ENCODE measurements at regions not wholly inside any gene's neighbourhood (a gene's known extent, or its start where the extent isn't known, plus 50 kb on each side); places are given as distances from the start of the nearest gene placed in this dataset.

DNA sequence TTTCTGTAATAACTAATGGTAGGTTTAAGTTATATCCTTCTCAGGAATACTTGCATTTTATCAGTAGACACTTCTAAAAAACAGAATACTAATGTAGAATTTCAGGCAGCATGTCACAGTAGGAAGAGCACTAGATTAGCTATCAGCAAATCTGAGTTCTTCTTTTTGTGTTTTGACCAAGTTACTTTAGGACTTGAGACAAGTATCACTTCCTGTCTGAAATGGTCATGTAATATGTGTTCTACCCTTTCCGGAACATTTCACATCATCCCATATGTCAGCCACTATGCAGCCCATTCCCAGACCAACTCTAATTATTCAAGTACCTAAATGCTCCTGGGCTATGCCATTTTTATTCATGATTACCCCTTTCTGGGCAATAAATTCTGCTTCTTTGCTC lies 401.8 kb upstream of the RPS6KA3 start:
- TF ChIP-seq Cebpa-rat (IDR thresholded peaks at IDR 0.05): no peak
- H3K9me3 ChIP-seq (replicated peaks in 1 of 11): no peaks in the 10 kb centered on the region
- no peak overlapping the region for H3K4me3 ChIP-seq
- peaks cover 0 to 22% (median 0%) of the 10 kb centered on the region in 10 experiments; a peak in 8 of 20 replicates for H3K4me1 ChIP-seq
- H3K9ac ChIP-seq: no peak overlapping the region
- H3K27ac ChIP-seq: peak overlapping the region in 2 of 11 experiments; percentile 16 to 33; a peak in 2 of 22 replicates
- H3K4me2 ChIP-seq: peak overlapping the region in 4 of 11 experiments; percentile 11 to 78 (median 60); a peak in 7 of 22 replicates
- no peaks in the 10 kb centered on the region for H4K20me1 ChIP-seq
- H3K36me3 ChIP-seq: no peaks in the 10 kb centered on the region
- H3K27me3 ChIP-seq: no peaks in the 10 kb centered on the region

DNA sequence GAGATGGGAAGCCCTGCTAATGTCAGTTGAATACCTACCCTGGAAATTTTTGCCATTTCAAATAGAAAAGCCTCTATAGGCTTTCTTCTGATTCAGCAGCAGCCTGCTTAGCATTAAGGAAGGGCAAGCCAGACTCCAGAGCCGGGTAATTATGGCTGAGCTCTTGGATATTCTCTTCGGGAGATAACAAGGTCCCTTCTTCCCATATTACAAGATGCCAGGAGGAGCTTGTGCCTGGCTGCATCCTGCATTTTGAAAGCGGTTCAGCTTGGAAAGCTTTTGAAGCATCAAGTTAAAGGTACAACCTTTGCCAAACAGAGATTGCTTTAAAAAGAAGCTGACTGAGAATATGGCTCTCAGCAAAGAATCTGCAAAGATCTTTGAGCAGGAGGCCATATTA lies 399.6 kb upstream of the RPS6KA3 start:
- no peaks in the 10 kb centered on the region for H3K9me3 ChIP-seq (replicated peaks in 1 of 11)
- no peaks in the 10 kb centered on the region for H3K27me3 ChIP-seq
- H3K4me3 ChIP-seq: no peak overlapping the region
- H3K9ac ChIP-seq: no peak overlapping the region
- H3K4me1 ChIP-seq: peaks cover 0 to 22% (median 0%) of the 10 kb centered on the region in 10 experiments; a peak in 8 of 20 replicates
- H4K20me1 ChIP-seq: no peaks in the 10 kb centered on the region
- H3K36me3 ChIP-seq: no peaks in the 10 kb centered on the region
- TF ChIP-seq Cebpa-rat (IDR thresholded peaks at IDR 0.05): no peak
- no peak overlapping the region for H3K27ac ChIP-seq
- H3K4me2 ChIP-seq: no peak overlapping the region

DNA sequence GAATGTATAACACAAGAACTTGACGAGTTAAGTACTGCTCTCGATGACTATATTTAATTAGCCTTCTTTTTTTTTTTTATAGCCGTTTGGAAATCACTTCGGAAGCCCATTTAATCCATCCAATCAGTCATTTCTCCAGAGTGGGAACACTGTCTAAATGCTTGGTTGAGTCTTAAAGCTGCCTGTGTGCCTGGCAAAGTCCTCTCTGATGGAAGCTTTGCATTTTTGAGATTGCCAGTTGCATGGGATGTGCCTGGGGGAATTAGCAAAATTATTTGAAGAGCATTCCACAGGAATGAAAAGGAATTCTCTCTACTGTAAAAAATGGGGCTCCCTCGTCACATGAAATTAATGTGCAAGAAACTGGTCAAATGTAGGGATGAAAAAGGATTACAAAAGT lies 398.8 kb upstream of the RPS6KA3 start:
- no peak overlapping the region for H3K27ac ChIP-seq
- no peak overlapping the region for H3K4me3 ChIP-seq
- H3K9ac ChIP-seq: no peak overlapping the region
- no peaks in the 10 kb centered on the region for H3K36me3 ChIP-seq
- no peaks in the 10 kb centered on the region for H3K27me3 ChIP-seq
- no peaks in the 10 kb centered on the region for H4K20me1 ChIP-seq
- no peak overlapping the region for H3K4me2 ChIP-seq
- no peaks in the 10 kb centered on the region for H3K9me3 ChIP-seq (replicated peaks in 1 of 11)
- peaks cover 0 to 22% (median 0%) of the 10 kb centered on the region in 10 experiments; a peak in 8 of 20 replicates for H3K4me1 ChIP-seq
- TF ChIP-seq Cebpa-rat (IDR thresholded peaks at IDR 0.05): no peak

DNA sequence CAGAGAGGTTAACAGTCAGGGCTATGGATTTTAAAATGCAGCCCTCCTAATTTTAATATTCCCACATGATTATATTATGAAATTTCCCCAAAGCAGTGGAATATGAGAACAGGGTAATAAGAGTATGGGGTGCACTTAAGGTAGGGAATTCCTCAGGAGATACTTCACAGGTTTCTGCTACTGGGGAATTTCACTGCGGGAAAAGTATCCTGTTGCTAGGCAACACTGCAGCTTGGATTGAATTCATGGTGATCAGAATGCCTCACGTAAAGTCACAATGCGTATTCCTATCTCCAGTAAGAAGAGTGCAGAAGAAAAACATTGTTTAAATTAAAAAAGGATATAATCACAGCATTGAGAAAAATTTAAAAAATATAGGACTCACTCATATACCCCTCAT lies 398.1 kb upstream of the RPS6KA3 start:
- H3K9ac ChIP-seq: no peak overlapping the region
- H4K20me1 ChIP-seq: no peaks in the 10 kb centered on the region
- H3K4me3 ChIP-seq: no peak overlapping the region
- H3K9me3 ChIP-seq (replicated peaks in 1 of 11): no peaks in the 10 kb centered on the region
- no peak for TF ChIP-seq Cebpa-rat (IDR thresholded peaks at IDR 0.05)
- H3K27me3 ChIP-seq: no peaks in the 10 kb centered on the region
- no peak overlapping the region for H3K4me2 ChIP-seq
- no peak overlapping the region for H3K27ac ChIP-seq
- peaks cover 0 to 22% (median 0%) of the 10 kb centered on the region in 10 experiments; a peak in 8 of 20 replicates for H3K4me1 ChIP-seq
- no peaks in the 10 kb centered on the region for H3K36me3 ChIP-seq

DNA sequence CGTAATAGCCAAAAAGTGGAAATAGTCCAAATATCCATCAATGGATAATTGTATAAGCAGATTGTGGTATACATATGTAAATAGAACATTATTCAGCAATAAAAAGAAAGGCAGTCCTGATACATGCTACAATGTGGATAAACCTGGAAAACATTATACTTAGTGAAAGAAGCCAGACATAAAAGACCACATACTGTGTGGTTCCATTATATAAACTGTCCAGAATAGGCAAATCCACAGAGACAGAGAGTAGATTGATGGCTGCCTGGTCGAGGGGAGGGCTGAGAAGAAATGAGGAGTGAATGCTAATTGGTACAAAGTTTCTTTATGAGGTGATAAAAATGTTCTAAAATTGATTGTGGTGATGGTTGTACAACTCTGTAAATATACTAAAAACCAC lies 397.4 kb upstream of the RPS6KA3 start:
- Histone ChIP-seq H3K9ac (no peak overlapping the region), H3K36me3 (no peaks in the 10 kb centered on the region), H3K9me3 (replicated peaks in 1 of 11) (no peaks in the 10 kb centered on the region), H3K4me1 (peaks cover 0 to 19% (median 0%) of the 10 kb centered on the region in 10 experiments; a peak in 8 of 20 replicates), H4K20me1 (no peaks in the 10 kb centered on the region), H3K4me2 (no peak overlapping the region), H3K27ac (no peak overlapping the region), H3K4me3 (no peak overlapping the region), H3K27me3 (no peaks in the 10 kb centered on the region)
- no peak for TF ChIP-seq Cebpa-rat (IDR thresholded peaks at IDR 0.05)

DNA sequence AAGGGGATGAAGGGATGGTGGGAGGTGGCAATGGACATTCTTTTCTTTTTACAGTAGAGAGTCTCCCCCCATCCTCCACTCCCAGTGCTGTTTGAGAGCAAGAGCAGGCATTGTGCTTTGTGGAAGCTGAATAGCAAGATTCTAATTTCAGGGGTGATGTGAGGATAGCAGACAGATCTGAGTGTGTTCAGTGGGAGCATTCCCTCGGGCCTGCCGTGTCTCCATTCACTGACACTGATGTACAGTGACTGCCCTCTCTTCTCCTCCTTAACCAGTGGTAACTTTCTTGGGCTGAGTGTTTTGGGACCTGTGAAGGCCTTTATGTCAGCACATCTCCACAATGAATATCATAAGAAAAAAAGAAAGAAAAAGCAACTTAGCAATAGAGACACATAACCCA lies 396.6 kb upstream of the RPS6KA3 start:
- Histone ChIP-seq H4K20me1 (no peaks in the 10 kb centered on the region), H3K4me3 (no peak overlapping the region), H3K36me3 (no peaks in the 10 kb centered on the region), H3K27ac (no peak overlapping the region), H3K4me2 (no peak overlapping the region), H3K9ac (no peak overlapping the region), H3K27me3 (no peaks in the 10 kb centered on the region), H3K4me1 (peaks cover 0 to 11% (median 0%) of the 10 kb centered on the region in 10 experiments; a peak in 7 of 20 replicates), H3K9me3 (replicated peaks in 1 of 11) (no peaks in the 10 kb centered on the region)
- no peak for TF ChIP-seq Cebpa-rat (IDR thresholded peaks at IDR 0.05)

DNA sequence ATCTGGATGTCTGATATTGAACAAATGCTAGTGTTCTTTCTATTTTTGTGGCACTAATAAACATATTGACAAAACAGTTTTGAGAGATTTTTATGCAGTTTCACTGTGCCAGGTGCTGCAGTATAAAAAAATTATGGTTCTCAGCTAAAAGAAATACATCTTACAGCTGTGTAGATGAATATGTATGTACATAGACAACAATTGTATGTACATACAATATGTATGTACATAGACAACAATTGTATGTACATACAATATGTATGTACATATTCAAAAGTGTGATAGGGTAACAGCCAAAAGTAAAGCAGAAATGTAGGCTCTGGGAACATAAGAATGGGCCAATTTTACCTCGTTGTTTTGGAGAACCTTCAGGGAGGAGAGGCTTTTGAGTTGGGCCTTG lies 390.0 kb upstream of the RPS6KA3 start:
- Histone ChIP-seq H3K4me2 (no peak overlapping the region), H3K9ac (no peak overlapping the region), H3K27me3 (no peaks in the 10 kb centered on the region), H3K27ac (no peak overlapping the region), H3K9me3 (replicated peaks in 1 of 11) (no peaks in the 10 kb centered on the region), H3K4me1 (no peaks in the 10 kb centered on the region), H3K4me3 (no peak overlapping the region), H4K20me1 (no peaks in the 10 kb centered on the region), H3K36me3 (no peaks in the 10 kb centered on the region)
- TF ChIP-seq Cebpa-rat (IDR thresholded peaks at IDR 0.05): no peak

DNA sequence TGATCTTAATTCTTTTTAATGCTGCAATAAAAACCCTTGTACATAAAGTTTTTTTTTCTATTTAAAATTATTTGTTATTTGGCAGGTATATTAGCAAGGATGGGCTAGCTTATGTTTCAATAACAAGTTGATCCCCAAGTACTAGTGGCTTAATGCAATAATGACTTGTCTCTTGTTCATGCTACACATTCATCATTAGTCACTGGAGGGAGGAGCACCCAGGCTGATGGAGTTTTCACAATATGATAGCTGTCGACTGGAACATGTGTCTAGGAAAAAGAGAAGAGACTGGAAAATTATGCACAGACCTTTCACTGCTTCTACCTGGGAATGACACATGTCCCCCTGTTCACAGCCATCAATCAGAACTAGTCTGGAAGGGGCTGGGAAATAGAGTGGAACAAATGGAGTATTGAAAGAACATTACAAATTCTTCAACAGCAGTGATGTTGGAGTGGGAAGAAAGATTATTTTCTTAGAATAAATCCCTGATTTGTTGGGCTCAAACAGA lies 387.9 kb upstream of the RPS6KA3 start:
- Histone ChIP-seq H3K9me3 (replicated peaks in 1 of 11) (no peaks in the 10 kb centered on the region), H4K20me1 (no peaks in the 10 kb centered on the region), H3K4me3 (no peak overlapping the region), H3K27ac (no peak overlapping the region), H3K36me3 (no peaks in the 10 kb centered on the region), H3K27me3 (no peaks in the 10 kb centered on the region), H3K9ac (no peak overlapping the region), H3K4me2 (no peak overlapping the region), H3K4me1 (no peaks in the 10 kb centered on the region)
- no peak for TF ChIP-seq Cebpa-rat (IDR thresholded peaks at IDR 0.05)

DNA sequence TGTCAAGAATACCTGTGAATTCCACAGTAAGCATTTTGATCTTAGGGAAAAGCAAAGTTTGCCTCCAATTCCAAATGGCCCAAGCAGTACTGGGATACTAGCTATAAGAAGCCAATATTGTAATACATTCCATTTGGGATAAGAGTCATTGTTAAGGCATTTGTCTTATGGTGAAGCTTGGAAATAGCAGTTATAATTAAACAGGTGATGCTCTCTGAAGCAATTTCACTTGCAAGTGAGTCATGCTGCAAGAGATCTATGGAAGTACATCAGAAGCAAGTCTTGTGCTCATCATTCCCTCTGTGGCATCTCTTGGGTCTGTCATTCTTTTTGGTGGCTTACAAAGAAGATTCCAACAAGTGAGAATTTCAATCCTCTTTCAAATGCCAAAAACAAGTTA lies 386.4 kb upstream of the RPS6KA3 start:
- Histone ChIP-seq H3K4me3 (no peak overlapping the region), H3K9me3 (replicated peaks in 1 of 11) (no peaks in the 10 kb centered on the region), H3K27ac (no peak overlapping the region), H3K4me2 (no peak overlapping the region), H3K27me3 (no peaks in the 10 kb centered on the region), H3K9ac (no peak overlapping the region), H4K20me1 (no peaks in the 10 kb centered on the region), H3K36me3 (no peaks in the 10 kb centered on the region), H3K4me1 (no peaks in the 10 kb centered on the region)
- no peak for TF ChIP-seq Cebpa-rat (IDR thresholded peaks at IDR 0.05)

DNA sequence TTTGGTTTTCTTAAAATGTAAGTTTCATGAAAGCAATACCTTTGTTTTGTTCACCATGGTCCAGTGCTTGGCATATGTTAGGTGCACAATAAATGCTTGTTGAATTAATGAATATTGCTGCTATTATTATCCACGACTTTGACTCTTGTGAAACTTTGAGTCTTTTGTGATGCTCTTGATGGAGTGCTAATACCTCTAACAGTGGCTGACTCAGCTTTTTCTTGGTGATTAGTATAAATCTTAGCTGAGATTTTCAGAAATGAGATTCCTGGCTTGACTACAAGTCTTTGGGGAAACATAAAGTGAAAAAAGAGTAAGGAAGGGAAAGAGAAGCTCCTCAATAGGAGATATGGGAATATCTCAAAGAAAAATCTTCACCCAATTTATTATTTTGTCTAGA lies 375.2 kb upstream of the RPS6KA3 start:
- H3K9me3 ChIP-seq (replicated peaks in 1 of 11): peaks cover 0 to 7% (median 0%) of the 10 kb centered on the region in 11 experiments; a peak in 1 of 22 replicates

More for the DNA sequence above, 375.2 kb upstream of the RPS6KA3 start:
- no peak overlapping the region for H3K4me2 ChIP-seq
- no peak overlapping the region for H3K4me3 ChIP-seq
- TF ChIP-seq Cebpa-rat (IDR thresholded peaks at IDR 0.05): no peak
- H4K20me1 ChIP-seq: no peaks in the 10 kb centered on the region
- H3K27ac ChIP-seq: no peak overlapping the region
- H3K36me3 ChIP-seq: no peaks in the 10 kb centered on the region
- H3K9ac ChIP-seq: no peak overlapping the region
- H3K27me3 ChIP-seq: no peaks in the 10 kb centered on the region
- no peaks in the 10 kb centered on the region for H3K4me1 ChIP-seq
